H1 (cell line): ENCODE measurements at regions not wholly inside any gene's neighbourhood (a gene's known extent, or its start where the extent isn't known, plus 50 kb on each side); places are given as distances from the start of the nearest gene placed in this dataset.

Experiments
- CTCF ChIA-PET: fragments of 300-600 bp; sonication (Branson Sonifier 250); formaldehyde crosslinking; loops from one replicate; lab custom pipeline; 2021; ENCODE audit not compliant: partially characterized antibody; lab: Charles Lee
- POLR2A ChIA-PET: fragments of 300-600 bp; sonication (Branson Sonifier 250); formaldehyde crosslinking; loops from one replicate; lab custom pipeline; 2021; ENCODE audit warnings: inconsistent platforms; ENCODE audit not compliant: partially characterized antibody; lab: Charles Lee
- DNase-seq, 2 experiments: peaks; one replicate each; pipeline versions ENCODE4 v3.0.0 to v3.0.0-alpha.2; 2010 to 2022; ENCODE audit warnings: low spot score in 2 of 2, low read depth in 1 of 2, mixed read lengths in 1 of 2
- FAIRE-seq: peaks from 2 replicates; lab custom pipeline; 2011; peaks lifted over from hg19 to GRCh38; lab: Jason Lieb, UNC
- H2AFZ ChIP-seq: 2 replicates; pipeline ENCODE4 v1.8.1; 2012; ENCODE audit warnings: low read length, inconsistent platforms
- H2AK5ac ChIP-seq: 2 replicates; pipeline ENCODE4 v1.6.1; 2013; ENCODE audit warnings: low read depth, low read length
- H2BK120ac ChIP-seq: replicated peaks from 2 replicates; pipeline ENCODE3; 2013; ENCODE audit warnings: low read depth, low read length, inconsistent platforms
- H2BK12ac ChIP-seq: 2 replicates; pipeline ENCODE4 v1.6.1; 2013; ENCODE audit warnings: low read depth, low read length
- H2BK15ac ChIP-seq: 2 replicates; pipeline ENCODE4 v1.6.1; 2013; ENCODE audit warnings: low read length
- H2BK20ac ChIP-seq: 2 replicates; pipeline ENCODE4 v1.6.1; 2013; ENCODE audit warnings: low read length
- H2BK5ac ChIP-seq: 2 replicates; pipeline ENCODE4 v1.6.1; 2013; ENCODE audit warnings: low read depth, low read length
- H3K14ac ChIP-seq: 2 replicates; pipeline ENCODE4 v1.6.1; 2013; ENCODE audit warnings: inconsistent platforms; ENCODE audit not compliant: insufficient read length
- H3K18ac ChIP-seq: 2 replicates; pipeline ENCODE4 v1.6.1; 2013; ENCODE audit warnings: low read length; ENCODE audit errors: extremely low read depth
- H3K23ac ChIP-seq: 2 replicates; pipeline ENCODE4 v1.6.1; 2013; ENCODE audit warnings: inconsistent platforms; ENCODE audit not compliant: insufficient read length
- H3K23me2 ChIP-seq: 2 replicates; pipeline ENCODE4 v1.6.1; 2013; ENCODE audit warnings: low read depth, low read length
- H3K27ac ChIP-seq: 2 replicates; pipeline ENCODE4 v1.6.1; 2011; ENCODE audit warnings: low read depth, low read length, inconsistent platforms
- H3K27me3 ChIP-seq, 4 experiments: replicated peaks in 1 of 4; 1 replicate in 1 of 4; 2 replicates in 3 of 4; pipeline versions ENCODE4 v1.6.1 to v1.8.1; 2011 to 2013; ENCODE audit warnings: low read length in 3 of 4, mild to moderate bottlenecking in 3 of 4, inconsistent platforms in 2 of 4, mixed read lengths in 2 of 4, moderate library complexity in 1 of 4; ENCODE audit not compliant: control insufficient read depth in 3 of 4, insufficient read depth in 3 of 4; ENCODE audit errors: extremely low read depth in 1 of 4
- H3K36me3 ChIP-seq, 4 experiments: 2 replicates each; pipeline versions ENCODE4 v1.6.1 to v1.8.1; 2011 to 2013; ENCODE audit warnings: mild to moderate bottlenecking in 4 of 4, low read length in 3 of 4, moderate library complexity in 2 of 4, control low read depth in 1 of 4, inconsistent platforms in 1 of 4; ENCODE audit not compliant: insufficient read depth in 4 of 4, control insufficient read depth in 2 of 4
- H3K4ac ChIP-seq: replicated peaks from 2 replicates; pipeline ENCODE3; 2013; ENCODE audit warnings: low read length, low read depth, mixed read lengths, inconsistent platforms; ENCODE audit not compliant: insufficient read length
- H3K4me1 ChIP-seq, 4 experiments: replicated peaks in 1 of 4; 1 replicate in 1 of 4; 2 replicates in 3 of 4; pipeline versions ENCODE4 v1.6.1 to v1.8.1; 2011 to 2013; ENCODE audit warnings: low read length in 3 of 4, inconsistent platforms in 2 of 4, mixed read lengths in 1 of 4; ENCODE audit not compliant: insufficient read depth in 4 of 4, control insufficient read depth in 3 of 4
- H3K4me2 ChIP-seq, 2 experiments: 2 replicates each; pipeline versions ENCODE4 v1.6.1 to v1.8.1; 2011 to 2013; ENCODE audit warnings: low read depth in 2 of 2, low read length in 2 of 2, control low read depth in 1 of 2, inconsistent platforms in 1 of 2, mild to moderate bottlenecking in 1 of 2; ENCODE audit not compliant: insufficient read depth in 1 of 2
- H3K4me3 ChIP-seq, 4 experiments: fragments of 200-600, 300-600 bp in 1 of 4; sonication (generic), shearing (Covaris generic), sonication (Bioruptor Twin) in 1 of 4; 2 replicates each; pipeline versions ENCODE4 v1.5.1 to v1.8.1; 2011 to 2016; ENCODE audit warnings: low read length in 4 of 4, low read depth in 3 of 4, control low read depth in 2 of 4, inconsistent platforms in 2 of 4, mild to moderate bottlenecking in 2 of 4, mixed read lengths in 1 of 4, moderate library complexity in 1 of 4; ENCODE audit not compliant: insufficient read depth in 2 of 4; ENCODE audit errors: extremely low read depth in 1 of 4
- H3K56ac ChIP-seq: replicated peaks from 2 replicates; pipeline ENCODE3; 2013; ENCODE audit warnings: low read depth, mild to moderate bottlenecking, mixed read lengths, low read length, inconsistent platforms; ENCODE audit not compliant: insufficient read length
- H3K79me1 ChIP-seq: 2 replicates; pipeline ENCODE4 v1.6.1; 2013; ENCODE audit warnings: low read depth, low read length, control low read depth
- H3K79me2 ChIP-seq, 2 experiments: 2 replicates each; pipeline versions ENCODE4 v1.6.1 to v1.8.1; 2012 to 2013; ENCODE audit warnings: low read length in 2 of 2, mild to moderate bottlenecking in 2 of 2, inconsistent platforms in 1 of 2; ENCODE audit not compliant: insufficient read depth in 2 of 2, control insufficient read depth in 1 of 2
- H3K9ac ChIP-seq, 4 experiments: replicated peaks in 1 of 4; 1 replicate in 1 of 4; 2 replicates in 3 of 4; pipeline versions ENCODE4 v1.6.1 to v1.8.1; 2011 to 2013; ENCODE audit warnings: low read depth in 3 of 4, low read length in 3 of 4, control low read depth in 2 of 4, mild to moderate bottlenecking in 2 of 4, moderate library complexity in 2 of 4, inconsistent platforms in 1 of 4; ENCODE audit errors: extremely low read depth in 1 of 4
- H3K9me3 ChIP-seq, 2 experiments: 2 replicates each; pipeline versions ENCODE4 v1.6.1 to v1.8.1; 2012 to 2013; ENCODE audit warnings: mild to moderate bottlenecking in 2 of 2, moderate library complexity in 2 of 2, control low read depth in 1 of 2, inconsistent platforms in 1 of 2, low read depth in 1 of 2, low read length in 1 of 2, mixed read lengths in 1 of 2; ENCODE audit not compliant: insufficient read depth in 2 of 2
- H4K20me1 ChIP-seq, 2 experiments: replicated peaks in 1 of 2; 2 replicates each; pipeline versions ENCODE3 to v1.8.1; 2011 to 2013; ENCODE audit warnings: inconsistent platforms in 2 of 2, low read length in 2 of 2, mild to moderate bottlenecking in 1 of 2; ENCODE audit not compliant: insufficient read depth in 2 of 2, control insufficient read depth in 1 of 2
- H4K5ac ChIP-seq: 2 replicates; pipeline ENCODE4 v1.6.1; 2013; ENCODE audit warnings: low read length, low read depth, mixed read lengths, inconsistent platforms; ENCODE audit not compliant: insufficient read length
- H4K8ac ChIP-seq: 2 replicates; pipeline ENCODE4 v1.8.0; 2013; ENCODE audit warnings: mild to moderate bottlenecking, moderate library complexity, low read length, inconsistent platforms; ENCODE audit not compliant: insufficient read depth; ENCODE audit errors: extremely low read depth
- H4K91ac ChIP-seq: replicated peaks from 2 replicates; pipeline ENCODE3; 2013; ENCODE audit warnings: low read length, mixed read lengths, inconsistent platforms; ENCODE audit not compliant: insufficient read length
- SP2 ChIP-seq: IDR thresholded peaks from 2 replicates; pipeline ENCODE4 v1.6.1; 2012; ENCODE audit warnings: mild to moderate bottlenecking, low read length, inconsistent platforms
- TBP ChIP-seq: IDR thresholded peaks from 2 replicates; pipeline ENCODE4 v1.6.1; 2011; ENCODE audit warnings: low read depth, low read length, improper control_type of control experiment
- WGBS, 2 experiments: shearing (Covaris generic) in 1 of 2; methylation state at CpG; one replicate each; pipeline versions ENCODE4 v1.1.6 to v1.1.7; 2013 to 2015; ENCODE audit warnings: low lambda C conversion rate in 2 of 2, mixed read lengths in 2 of 2, inconsistent platforms in 1 of 2, low coverage in 1 of 2, missing lambda C conversion rate in 1 of 2; ENCODE audit not compliant: insufficient replicate concordance in 2 of 2, insufficient coverage in 1 of 2, insufficient read length in 1 of 2; ENCODE audit errors: extremely low coverage in 1 of 2, missing lambda C conversion rate in 1 of 2; 5-methylcytosine and 5-hydroxymethylcytosine counted together

GRCh38 chr12:33718631-33719030, 279.0 kb upstream of the SYT10 start:
- H4K91ac ChIP-seq = no peak overlapping the region
- H3K9me3 ChIP-seq = peaks cover 0 to 2% of the 10 kb centered on the region in 2 experiments; a peak in 1 of 4 replicates
- H2BK20ac ChIP-seq = no peak overlapping the region
- no peaks in the 10 kb centered on the region for H3K27me3 ChIP-seq
- H3K18ac ChIP-seq = no peak overlapping the region
- no peak overlapping the region for H3K9ac ChIP-seq
- CTCF ChIA-PET = interaction anchor here (0.5 to 1.7 kb wide), 2 partner anchors 11 to 261 kb away, joined by 3 to 4 read pairs; no protein-coding TSS in a partner anchor
- 95% methylated on average over 2 of the region's 2 CpGs; no CpG with 5 or more reads in 1 of the 2 experiments for WGBS, 2 experiments
- no peak overlapping the region for H2AFZ ChIP-seq
- no peak overlapping the region for H2AK5ac ChIP-seq
- no peaks in the 10 kb centered on the region for H3K79me1 ChIP-seq
- no peak overlapping the region for H4K5ac ChIP-seq
- no peak overlapping the region for H3K14ac ChIP-seq
- no peaks in the 10 kb centered on the region for H3K36me3 ChIP-seq
- no peaks in the 10 kb centered on the region for H3K79me2 ChIP-seq
- H2BK5ac ChIP-seq = no peak overlapping the region
- H3K23ac ChIP-seq = no peak overlapping the region
- no peaks in the 10 kb centered on the region for H3K23me2 ChIP-seq
- H3K4ac ChIP-seq = no peak overlapping the region
- no peak overlapping the region for H2BK120ac ChIP-seq
- no peaks in the 10 kb centered on the region for H4K20me1 ChIP-seq
- H2BK15ac ChIP-seq = no peak overlapping the region
- FAIRE-seq (no peak), DNase-seq (no peak)
- H3K4me1 ChIP-seq = no peaks in the 10 kb centered on the region
- no peak overlapping the region for H2BK12ac ChIP-seq
- no peak overlapping the region for H3K27ac ChIP-seq
- no peak overlapping the region for H3K4me2 ChIP-seq
- H3K56ac ChIP-seq = no peak overlapping the region
- POLR2A ChIA-PET = no interaction called here
- no peak overlapping the region for H3K4me3 ChIP-seq
- no peak overlapping the region for H4K8ac ChIP-seq
- TF ChIP-seq SP2 = no peak
- TF ChIP-seq TBP = no peak
